DLD1 (cell line): ENCODE measurements at regions not wholly inside any gene's neighbourhood (a gene's known extent, or its start where the extent isn't known, plus 50 kb on each side); places are given as distances from the start of the nearest gene placed in this dataset.

Experiments used
- in situ Hi-C: cut with HindIII; loops from 2 replicates; pipeline ENCODE4 v1.10.0; 2017; ENCODE audit warnings: low sequenced_read_pairs

DNA sequence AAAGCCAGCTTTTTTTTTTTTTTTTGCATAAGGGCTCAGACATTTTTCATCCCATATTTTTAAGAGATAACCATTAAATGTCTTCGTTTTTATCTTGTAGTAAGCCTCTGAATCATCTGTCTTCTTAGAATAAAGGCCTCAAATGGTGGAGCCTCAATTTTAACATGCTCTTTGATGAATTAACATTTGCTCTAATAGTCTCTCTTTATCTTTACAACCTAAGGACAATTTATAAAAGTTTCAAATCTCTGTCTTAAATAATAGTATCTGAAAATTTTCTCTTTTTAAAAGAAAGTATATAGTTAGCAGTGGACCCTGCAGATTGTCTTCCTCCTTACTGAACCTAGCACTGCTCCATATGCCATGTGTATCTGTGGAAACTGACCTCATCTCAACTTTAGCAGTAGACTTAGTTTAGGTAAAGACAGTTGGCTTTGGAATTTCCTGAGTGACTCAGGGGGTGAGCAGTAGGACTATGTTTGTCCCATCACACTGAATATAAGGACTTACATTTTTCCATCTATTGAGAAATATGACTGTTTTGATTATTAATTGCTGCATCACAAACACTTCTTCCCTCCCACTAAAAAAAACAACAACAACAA, 1658.0 kb downstream of the STIM2 start:
- in situ Hi-C loops, result no loop called here

DNA sequence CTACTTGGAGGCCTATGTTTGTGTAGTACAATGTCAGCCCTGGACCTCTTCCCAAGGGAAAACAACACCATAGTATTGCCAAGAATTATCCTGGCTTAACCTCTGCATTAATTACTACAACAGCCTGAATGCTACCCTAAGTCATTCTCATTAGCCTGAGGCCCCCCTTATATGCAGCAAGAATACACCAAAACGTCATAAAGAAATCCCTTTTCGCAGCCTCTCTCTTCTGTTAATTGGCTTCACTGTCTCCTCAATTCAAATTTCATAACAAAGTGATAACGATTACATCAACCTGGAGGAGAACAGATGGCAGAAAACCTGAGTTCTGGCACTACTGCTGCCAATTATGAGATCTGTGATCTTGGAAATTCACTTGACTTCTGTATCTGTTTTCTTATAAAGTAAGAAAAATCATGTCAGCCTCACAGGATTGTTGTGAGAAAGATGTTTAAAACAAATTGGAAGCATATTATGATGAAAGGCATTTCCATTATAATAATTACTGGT, 1663.1 kb downstream of the STIM2 start:
- in situ Hi-C loops, result no loop called here

DNA sequence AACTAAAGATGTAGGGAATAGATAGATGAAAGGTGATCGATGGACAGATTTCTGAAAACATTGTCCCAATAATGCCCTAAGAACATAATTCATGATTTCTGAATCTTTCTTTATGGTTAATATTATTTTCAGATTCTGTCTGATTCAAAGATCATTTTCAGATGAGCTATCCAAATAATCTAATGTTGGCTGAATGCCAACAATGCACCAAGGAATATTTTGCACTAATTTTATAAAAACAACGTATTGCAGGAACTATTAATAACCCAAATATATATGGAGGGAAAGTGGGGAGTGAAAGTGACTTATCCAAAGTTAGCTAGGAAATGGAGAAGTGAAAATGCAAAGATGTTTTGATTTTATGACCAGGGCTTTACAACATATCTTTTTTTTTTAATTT, 1675.5 kb downstream of the STIM2 start:
- in situ Hi-C loops, result no loop called here

- in situ Hi-C loops, result no loop called here
Measured at GRCh38 chr4:28545986-28546385, 1685.3 kb downstream of the STIM2 start.

DNA sequence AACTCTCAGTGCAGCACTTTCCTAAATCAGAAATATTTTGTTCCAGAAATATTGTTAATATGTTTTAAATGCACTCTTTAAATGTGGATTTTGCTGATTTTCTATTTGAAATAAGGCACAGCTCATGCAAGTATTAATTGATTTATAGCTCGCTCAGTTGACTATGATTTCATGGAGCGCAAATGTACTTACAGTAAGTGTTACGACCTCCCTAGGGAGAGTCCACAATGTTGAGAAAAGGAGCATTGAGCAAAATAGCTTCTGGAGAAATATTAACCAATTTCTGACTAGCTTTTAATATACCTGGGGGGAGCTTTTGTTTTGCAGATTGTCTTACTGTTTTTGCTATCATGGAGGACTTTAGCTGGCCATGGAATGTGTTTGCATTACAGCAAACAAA, 1687.5 kb downstream of the STIM2 start:
- in situ Hi-C loops, result no loop called here

- in situ Hi-C loops, result no loop called here
Measured at GRCh38 chr4:28548594-28548993, 1688.0 kb downstream of the STIM2 start.

DNA sequence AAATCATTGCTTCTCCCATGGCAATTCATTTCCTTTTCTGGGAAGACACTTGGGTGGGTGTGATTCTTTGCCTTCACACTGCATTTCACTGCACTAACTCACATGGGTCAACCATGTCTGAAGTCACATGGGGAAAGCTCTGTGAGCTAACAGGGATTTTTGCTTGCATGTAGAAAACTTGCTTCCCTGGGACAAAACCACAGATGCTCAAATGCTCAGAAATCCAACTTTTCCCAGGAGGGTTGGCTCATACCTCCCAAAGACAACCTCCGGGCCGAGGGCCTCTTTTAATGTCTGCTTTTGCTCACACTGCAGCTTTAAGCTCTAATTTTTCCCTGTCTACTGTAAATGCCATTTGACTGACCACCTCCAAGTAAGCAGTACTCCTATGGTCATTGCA, 1695.2 kb downstream of the STIM2 start:
- in situ Hi-C loops, result no loop called here

DNA sequence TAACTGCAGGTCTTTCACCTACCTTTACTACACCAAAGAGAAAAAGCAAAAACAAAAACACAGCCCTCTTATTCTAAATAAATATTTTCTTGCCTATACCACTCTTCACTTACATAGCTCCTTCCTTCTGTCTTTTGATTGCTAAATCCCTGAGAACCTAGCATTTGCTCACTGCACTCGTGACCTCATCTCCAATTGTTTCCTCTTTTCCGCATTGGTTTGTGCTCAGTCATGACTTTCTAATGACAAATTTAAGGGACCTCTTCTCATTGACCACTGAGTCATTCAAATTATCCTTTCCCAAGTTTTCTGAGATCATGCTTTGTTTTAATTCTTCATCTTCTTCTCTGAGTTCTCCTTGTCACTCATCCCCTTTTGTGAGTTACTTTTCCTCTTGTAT, 1697.1 kb downstream of the STIM2 start:
- in situ Hi-C loops, result no loop called here

DNA sequence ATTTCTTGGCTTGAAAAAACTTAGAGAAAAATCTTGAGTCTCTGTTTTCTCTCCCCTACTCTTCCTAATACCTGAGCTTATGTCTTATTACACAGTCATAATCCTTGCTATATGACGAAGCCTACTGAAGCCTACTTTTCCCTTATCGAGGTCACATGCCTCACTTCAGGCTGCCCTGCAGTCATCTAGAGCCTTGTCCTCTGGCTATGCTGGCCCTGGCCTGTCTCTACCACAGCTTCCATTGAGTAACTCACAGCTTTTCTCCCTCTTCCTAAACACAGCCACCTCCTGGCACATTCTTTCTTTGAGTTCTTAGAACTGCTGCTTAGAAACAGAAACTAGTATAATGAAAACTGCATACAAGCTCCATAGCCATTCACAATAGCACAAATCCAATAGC, 1698.3 kb downstream of the STIM2 start:
- in situ Hi-C loops, result no loop called here

GRCh38 chr4:28562913-28563312, 1702.3 kb downstream of the STIM2 start:
- in situ Hi-C loops, result no loop called here

DNA sequence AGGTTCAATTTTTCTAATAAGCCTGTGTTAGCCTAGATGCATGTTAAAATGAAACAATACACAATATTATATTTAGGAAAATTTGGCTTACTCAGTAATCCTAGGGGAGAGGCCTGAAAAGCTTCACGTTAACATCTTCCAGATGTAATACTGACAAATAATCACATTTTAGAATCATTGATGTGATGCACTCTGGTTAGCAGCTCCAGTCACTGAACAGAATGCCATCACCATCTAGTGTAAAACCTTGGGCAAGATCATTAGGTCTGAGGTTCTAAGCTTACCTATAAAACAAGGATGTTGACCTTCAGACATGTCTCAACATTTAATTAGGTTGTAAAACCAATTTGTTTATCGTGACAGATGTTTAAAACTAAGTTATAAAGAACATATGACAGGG, 1704.8 kb downstream of the STIM2 start:
- in situ Hi-C loops, result no loop called here

DNA sequence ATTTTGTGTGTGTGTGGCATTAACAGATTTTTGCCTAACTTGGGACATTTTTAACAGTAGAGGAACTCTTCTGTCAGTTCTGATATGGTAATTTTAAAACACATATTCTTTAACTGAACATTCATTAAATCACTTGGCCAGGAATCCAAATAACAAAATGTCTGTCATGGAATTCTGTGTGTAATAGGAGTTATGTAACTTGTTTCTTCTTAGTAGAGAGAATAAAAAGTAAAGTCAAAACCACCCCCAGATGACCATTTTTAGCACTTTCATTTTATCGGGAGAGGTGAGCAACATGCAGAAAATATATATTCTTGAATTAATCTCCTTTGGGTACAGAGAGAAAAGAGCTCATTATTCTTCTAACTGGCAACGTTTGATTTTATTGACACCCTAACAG, 1740.3 kb downstream of the STIM2 start:
- in situ Hi-C loops, result no loop called here

DNA sequence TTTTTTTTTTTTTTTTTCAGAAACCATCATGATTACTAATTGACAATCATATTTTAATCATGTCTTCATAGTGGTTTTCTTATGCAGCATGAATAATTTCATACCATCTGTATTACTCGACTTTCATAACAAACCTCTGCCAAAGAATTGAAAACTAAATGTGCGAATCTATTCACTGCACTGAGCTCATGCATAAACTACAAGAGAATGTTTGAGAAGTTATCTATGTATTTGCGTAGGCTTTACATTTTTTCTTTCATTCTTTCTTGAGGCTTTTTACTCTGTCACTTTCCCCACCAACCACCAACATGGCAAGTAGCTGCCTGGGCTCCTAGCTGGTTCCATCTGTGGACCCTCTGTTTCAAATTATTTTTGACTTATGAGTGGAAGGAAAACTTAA, 1761.0 kb downstream of the STIM2 start:
- in situ Hi-C loops, result no loop called here

- in situ Hi-C loops, result no loop called here
Measured at GRCh38 chr4:28636971-28637370, 1776.3 kb downstream of the STIM2 start.

GRCh38 chr4:28639747-28640146, 1779.1 kb downstream of the STIM2 start:
- in situ Hi-C loops, result no loop called here

- in situ Hi-C loops, result no loop called here
Measured at GRCh38 chr4:28654618-28655017, 1794.0 kb downstream of the STIM2 start.

- in situ Hi-C loops, result no loop called here
Measured at GRCh38 chr4:28665306-28665705, 1804.7 kb downstream of the STIM2 start.

DNA sequence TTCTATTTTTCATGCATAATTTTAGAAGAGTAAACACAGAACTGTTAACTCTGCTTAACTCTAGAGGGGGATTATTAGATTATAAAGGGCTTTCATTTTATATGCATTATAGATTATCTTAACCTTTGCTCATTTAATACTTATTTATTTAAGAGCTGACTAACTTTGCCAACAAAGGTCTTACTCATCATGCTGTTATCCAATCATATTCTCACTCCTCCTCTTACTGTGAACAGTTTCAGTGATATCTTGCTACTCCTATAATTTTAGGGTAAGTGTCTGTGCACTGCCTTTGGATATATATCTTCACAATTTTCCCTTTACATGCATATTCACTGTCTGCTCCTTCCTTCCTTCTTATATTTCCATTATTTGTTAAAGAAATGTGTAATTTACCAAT, 1814.9 kb downstream of the STIM2 start:
- in situ Hi-C loops, result no loop called here

DNA sequence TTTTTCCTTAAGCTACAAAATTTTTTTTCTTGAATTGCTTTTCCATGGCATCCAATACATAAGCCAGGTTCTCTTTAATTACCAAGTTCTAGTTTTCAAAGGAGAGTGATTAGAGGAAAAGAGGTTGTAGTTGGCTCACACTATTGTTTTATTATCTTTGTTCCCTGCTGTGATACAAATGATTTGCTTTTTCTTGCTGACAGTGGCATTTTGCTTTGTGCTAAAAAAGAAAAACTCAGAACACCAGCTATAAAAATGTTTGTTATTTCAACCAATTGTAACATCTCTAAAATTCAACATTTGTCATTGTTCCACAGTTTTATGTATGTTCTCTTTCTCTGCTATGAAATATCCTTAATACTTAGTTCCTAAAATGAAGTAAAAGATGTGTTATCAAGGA, 1817.2 kb downstream of the STIM2 start:
- in situ Hi-C loops, result no loop called here

- in situ Hi-C loops, result no loop called here
Measured at GRCh38 chr4:28682847-28683246, 1822.2 kb downstream of the STIM2 start.

GRCh38 chr4:28686618-28687017, 1826.0 kb downstream of the STIM2 start:
- in situ Hi-C loops, result no loop called here

- in situ Hi-C loops, result no loop called here
Measured at GRCh38 chr4:28690890-28691289, 1830.2 kb downstream of the STIM2 start.

DNA sequence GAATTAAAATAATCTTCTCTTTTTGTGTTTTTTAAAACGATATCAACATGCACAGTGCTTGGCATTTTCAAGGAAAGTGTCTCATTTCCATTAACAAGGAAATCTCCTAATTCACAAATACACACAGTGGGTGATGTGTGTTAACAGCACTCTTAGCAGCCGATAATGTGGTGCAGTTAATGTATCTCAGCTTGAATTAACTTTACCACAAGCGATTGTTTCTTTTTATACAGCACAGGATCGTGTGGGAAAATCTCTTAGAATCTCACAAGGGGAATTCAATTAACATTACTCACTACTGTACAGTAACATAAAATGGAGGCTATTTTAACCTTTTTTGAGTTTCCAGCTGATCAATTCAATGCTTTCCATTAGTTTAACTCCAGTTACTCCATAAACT, 1841.9 kb downstream of the STIM2 start:
- in situ Hi-C loops, result no loop called here
